Adrenal gland (tissue), 5 donors: ENCODE measurements at regions not wholly inside any gene's neighbourhood (a gene's known extent, or its start where the extent isn't known, plus 50 kb on each side); places are given as distances from the start of the nearest gene placed in this dataset.

Source experiments
- CTCF ChIP-seq, 6 experiments: fragments of 450-650 bp in 4 of 6; fragments of 200-600 bp in 2 of 6; sonication (generic) in 1 of 6; IDR thresholded peaks; 1 replicate in 5 of 6; 2 replicates in 1 of 6; pipeline versions ENCODE4 v1.5.1 to v1.8.0; 2016 to 2021; ENCODE audit warnings: antibody characterized with exemption in 6 of 6, mild to moderate bottlenecking in 2 of 6, moderate library complexity in 1 of 6
- POLR2A ChIP-seq, 2 donors: fragments of 450-650 bp; IDR thresholded peaks; one replicate each; pipeline ENCODE4 v1.6.1; 2017; ENCODE audit warnings: antibody characterized with exemption in 2 of 2, mild to moderate bottlenecking in 2 of 2, moderate library complexity in 1 of 2
- donor health status: DM: no; HTN: no; CAD: no.

- TF ChIP-seq POLR2A (IDR thresholded peaks at IDR 0.05) (no peak), CTCF (IDR thresholded peaks at IDR 0.05) (no peak)
Measured at GRCh38 chr3:132916096-132916495, 122.1 kb upstream of the TMEM108 start.
